Stomach (tissue), 4 donors: ENCODE measurements at regions not wholly inside any gene's neighbourhood (a gene's known extent, or its start where the extent isn't known, plus 50 kb on each side); places are given as distances from the start of the nearest gene placed in this dataset.

ENCODE experiments used
- POLR2A ChIP-seq, 4 donors: fragments of 450-650 bp; IDR thresholded peaks; one replicate each; pipeline ENCODE4 v1.6.1; 2016; ENCODE audit warnings: antibody characterized with exemption in 4 of 4, control low read depth in 2 of 4, mild to moderate bottlenecking in 1 of 4, moderate library complexity in 1 of 4
- TF ChIP-seq, protein P1 (sequence below), 7 experiments: fragments of 450-650 bp in 4 of 7; fragments of 200-600 bp in 3 of 7; sonication (generic) in 3 of 7; IDR thresholded peaks; one replicate each; pipeline ENCODE4 v1.5.1; 2016 to 2019; ENCODE audit warnings: antibody characterized with exemption in 7 of 7, control low read depth in 2 of 7, mild to moderate bottlenecking in 1 of 7

DNA sequence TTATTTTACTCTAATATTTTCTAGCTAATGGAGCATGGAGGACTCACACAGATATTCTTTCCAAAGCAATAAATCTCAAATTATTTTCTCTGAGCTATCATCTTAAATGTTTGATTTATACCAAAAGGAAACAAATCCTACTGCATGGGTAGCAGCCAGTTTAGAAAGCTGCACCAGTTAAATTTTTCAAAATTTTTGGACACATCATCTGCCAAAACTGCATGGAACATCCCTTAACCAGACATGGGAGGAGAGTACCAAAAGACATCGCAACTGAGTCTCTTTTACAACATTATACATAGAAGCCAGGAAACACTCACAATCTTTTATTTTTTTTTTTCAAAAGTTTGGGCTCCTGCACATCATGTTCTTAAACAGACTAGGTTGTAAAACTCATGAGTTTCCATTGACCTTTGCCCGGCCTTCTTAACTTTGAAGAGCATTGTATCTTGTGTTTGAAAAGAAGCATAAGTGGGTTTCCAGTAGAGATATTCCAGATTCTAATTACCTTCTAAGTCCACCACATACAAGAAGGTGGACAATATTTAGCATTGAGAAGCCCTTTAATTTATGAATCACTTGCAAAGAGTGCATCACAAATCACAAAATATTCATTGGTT is 87.7 kb upstream of the HMGCLL1 start:
- no peak for TF ChIP-seq POLR2A (IDR thresholded peaks at IDR 0.05)
- TF ChIP-seq, protein P1, sequence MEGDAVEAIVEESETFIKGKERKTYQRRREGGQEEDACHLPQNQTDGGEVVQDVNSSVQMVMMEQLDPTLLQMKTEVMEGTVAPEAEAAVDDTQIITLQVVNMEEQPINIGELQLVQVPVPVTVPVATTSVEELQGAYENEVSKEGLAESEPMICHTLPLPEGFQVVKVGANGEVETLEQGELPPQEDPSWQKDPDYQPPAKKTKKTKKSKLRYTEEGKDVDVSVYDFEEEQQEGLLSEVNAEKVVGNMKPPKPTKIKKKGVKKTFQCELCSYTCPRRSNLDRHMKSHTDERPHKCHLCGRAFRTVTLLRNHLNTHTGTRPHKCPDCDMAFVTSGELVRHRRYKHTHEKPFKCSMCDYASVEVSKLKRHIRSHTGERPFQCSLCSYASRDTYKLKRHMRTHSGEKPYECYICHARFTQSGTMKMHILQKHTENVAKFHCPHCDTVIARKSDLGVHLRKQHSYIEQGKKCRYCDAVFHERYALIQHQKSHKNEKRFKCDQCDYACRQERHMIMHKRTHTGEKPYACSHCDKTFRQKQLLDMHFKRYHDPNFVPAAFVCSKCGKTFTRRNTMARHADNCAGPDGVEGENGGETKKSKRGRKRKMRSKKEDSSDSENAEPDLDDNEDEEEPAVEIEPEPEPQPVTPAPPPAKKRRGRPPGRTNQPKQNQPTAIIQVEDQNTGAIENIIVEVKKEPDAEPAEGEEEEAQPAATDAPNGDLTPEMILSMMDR (IDR thresholded peaks at IDR 0.05), result no peak
